ENCODE measurements at regions not wholly inside any gene's neighbourhood (a gene's known extent, or its start where the extent isn't known, plus 50 kb on each side); places are given as distances from the start of the nearest gene placed in this dataset.
"Not testable (repeated sequence)": the region's sequence is repeated elsewhere in the genome, so short reads cannot be mapped to it uniquely, and the experiment has no call there.

- DNase-seq; intact Hi-C loops (cut with DNase I, micrococcal nuclease); H3K9me3 Mint-ChIP-seq (ENCODE audit: low read depth); H3K27ac Mint-ChIP-seq; POLR2A ChIA-PET; H3K4me3 Mint-ChIP-seq; ATAC-seq; CTCF ChIA-PET; H3K4me1 Mint-ChIP-seq; H3K36me3 Mint-ChIP-seq (ENCODE audit: low read depth): not testable (repeated sequence)
- peaks cover 17% of the 10 kb centered on the region for H3K27me3 Mint-ChIP-seq
These were observed 108.7 kb upstream of the PRR23C start for GRCh38 chr3:139153434-139153833.

- Mint-ChIP-seq H3K27me3 (peaks cover 8% of the 10 kb centered on the region), H3K36me3 (ENCODE audit: low read depth) (no peaks in the 10 kb centered on the region), H3K4me1 (no peaks in the 10 kb centered on the region), H3K27ac (no peak overlapping the region), H3K9me3 (ENCODE audit: low read depth) (no peaks in the 10 kb centered on the region), H3K4me3 (no peak overlapping the region)
- ChIA-PET POLR2A (no interaction called here), CTCF (interaction anchor here (0.6 to 0.8 kb wide), 2 partner anchors 65 to 110 kb away, joined by 3 to 4 read pairs; no protein-coding TSS in a partner anchor)
- intact Hi-C loops (cut with DNase I, micrococcal nuclease), result no loop called here
- ATAC-seq, result no peak
- no peak for DNase-seq
These were observed 112.7 kb upstream of the PRR23C start for GRCh38 chr3:139157161-139157932.

- ChIA-PET CTCF (no interaction called here), POLR2A (no interaction called here)
- no peaks in the 10 kb centered on the region for H3K4me1 Mint-ChIP-seq
- no peak overlapping the region for H3K27ac Mint-ChIP-seq
- H3K9me3 Mint-ChIP-seq (ENCODE audit: low read depth), result no peaks in the 10 kb centered on the region
- no peak for DNase-seq
- ATAC-seq, result no peak
- peaks cover 8% of the 10 kb centered on the region for H3K27me3 Mint-ChIP-seq
- intact Hi-C loops (cut with DNase I, micrococcal nuclease), result no loop called here
- no peaks in the 10 kb centered on the region for H3K36me3 Mint-ChIP-seq (ENCODE audit: low read depth)
- H3K4me3 Mint-ChIP-seq, result no peak overlapping the region
These were observed 114.7 kb upstream of the PRR23C start for GRCh38 chr3:139159356-139159755.

GRCh38 chr3:139173372-139174108, 128.8 kb upstream of the PRR23C start:
- peaks cover 3% of the 10 kb centered on the region for H3K9me3 Mint-ChIP-seq (ENCODE audit: low read depth)
- DNase-seq (no peak), ATAC-seq (peak; percentile 44)
- POLR2A ChIA-PET, result no interaction called here
- intact Hi-C loops (cut with DNase I, micrococcal nuclease), result no loop called here
- H3K27ac Mint-ChIP-seq, result no peak overlapping the region
- CTCF ChIA-PET, result interaction anchor here (1.0 kb wide), 1 partner anchor 155 kb away, joined by 4 read pairs; no protein-coding TSS in a partner anchor
- no peaks in the 10 kb centered on the region for H3K36me3 Mint-ChIP-seq (ENCODE audit: low read depth)
- peaks cover 8% of the 10 kb centered on the region for H3K4me1 Mint-ChIP-seq
- no peak overlapping the region for H3K4me3 Mint-ChIP-seq
- H3K27me3 Mint-ChIP-seq, result peaks cover 14% of the 10 kb centered on the region

GRCh38 chr3:139180489-139180888, 135.8 kb upstream of the PRR23C start:
- ATAC-seq (no peak), DNase-seq (no peak)
- H3K9me3 Mint-ChIP-seq (ENCODE audit: low read depth), result peaks cover 13% of the 10 kb centered on the region

GRCh38 chr3:139182143-139182542, 137.5 kb upstream of the PRR23C start:
- H3K27me3 Mint-ChIP-seq, result peaks cover 7% of the 10 kb centered on the region
- no peaks in the 10 kb centered on the region for H3K36me3 Mint-ChIP-seq (ENCODE audit: low read depth)
- no peak for DNase-seq
- peaks cover 13% of the 10 kb centered on the region for H3K9me3 Mint-ChIP-seq (ENCODE audit: low read depth)
- ChIA-PET POLR2A (no interaction called here), CTCF (no interaction called here)
- no peaks in the 10 kb centered on the region for H3K4me1 Mint-ChIP-seq
- no peak overlapping the region for H3K27ac Mint-ChIP-seq
- intact Hi-C loops (cut with DNase I, micrococcal nuclease), result no loop called here
- H3K4me3 Mint-ChIP-seq, result no peak overlapping the region
- ATAC-seq, result no peak

More at GRCh38 chr3:139180489-139180888, 135.8 kb upstream of the PRR23C start:
- ChIA-PET POLR2A (no interaction called here), CTCF (no interaction called here)
- H3K4me1 Mint-ChIP-seq, result no peaks in the 10 kb centered on the region
- H3K36me3 Mint-ChIP-seq (ENCODE audit: low read depth), result no peaks in the 10 kb centered on the region
- H3K27ac Mint-ChIP-seq, result no peak overlapping the region
- H3K4me3 Mint-ChIP-seq, result no peak overlapping the region
- peaks cover 11% of the 10 kb centered on the region for H3K27me3 Mint-ChIP-seq
- intact Hi-C loops (cut with DNase I, micrococcal nuclease), result no loop called here

- peaks cover 7% of the 10 kb centered on the region for H3K27me3 Mint-ChIP-seq
- no peak overlapping the region for H3K27ac Mint-ChIP-seq
- no peak overlapping the region for H3K4me3 Mint-ChIP-seq
- peaks cover 13% of the 10 kb centered on the region for H3K9me3 Mint-ChIP-seq (ENCODE audit: low read depth)
- intact Hi-C loops (cut with DNase I, micrococcal nuclease), result no loop called here
- POLR2A ChIA-PET, result no interaction called here
- H3K4me1 Mint-ChIP-seq, result no peaks in the 10 kb centered on the region
- CTCF ChIA-PET, result no interaction called here
- no peaks in the 10 kb centered on the region for H3K36me3 Mint-ChIP-seq (ENCODE audit: low read depth)
- no peak for DNase-seq
- no peak for ATAC-seq
These were observed 137.9 kb upstream of the PRR23C start for GRCh38 chr3:139182598-139182997.

GRCh38 chr3:139185527-139185926, 140.8 kb upstream of the PRR23C start:
- intact Hi-C loops (cut with DNase I, micrococcal nuclease), result no loop called here
- no peaks in the 10 kb centered on the region for H3K4me1 Mint-ChIP-seq
- H3K27ac Mint-ChIP-seq, result no peak overlapping the region
- CTCF ChIA-PET, result no interaction called here
- peaks cover 7% of the 10 kb centered on the region for H3K27me3 Mint-ChIP-seq
- DNase-seq (no peak), ATAC-seq (no peak)
- POLR2A ChIA-PET, result no interaction called here
- H3K4me3 Mint-ChIP-seq, result no peak overlapping the region
- peaks cover 8% of the 10 kb centered on the region for H3K9me3 Mint-ChIP-seq (ENCODE audit: low read depth)
- H3K36me3 Mint-ChIP-seq (ENCODE audit: low read depth), result no peaks in the 10 kb centered on the region

- Mint-ChIP-seq H3K27me3 (peaks cover 7% of the 10 kb centered on the region), H3K4me1 (no peaks in the 10 kb centered on the region), H3K36me3 (ENCODE audit: low read depth) (no peaks in the 10 kb centered on the region), H3K9me3 (ENCODE audit: low read depth) (no peaks in the 10 kb centered on the region), H3K27ac (no peak overlapping the region), H3K4me3 (no peak overlapping the region)
- CTCF ChIA-PET, result no interaction called here
- ATAC-seq (no peak), DNase-seq (no peak)
- intact Hi-C loops (cut with DNase I, micrococcal nuclease), result no loop called here
- POLR2A ChIA-PET, result no interaction called here
These were observed 142.5 kb upstream of the PRR23C start for GRCh38 chr3:139187154-139187553.

- Mint-ChIP-seq H3K9me3 (ENCODE audit: low read depth) (no peaks in the 10 kb centered on the region), H3K36me3 (ENCODE audit: low read depth) (no peaks in the 10 kb centered on the region), H3K27ac (no peak overlapping the region), H3K4me3 (no peak overlapping the region), H3K4me1 (no peaks in the 10 kb centered on the region), H3K27me3 (peaks cover 7% of the 10 kb centered on the region)
- intact Hi-C loops (cut with DNase I, micrococcal nuclease), result no loop called here
- ChIA-PET POLR2A (no interaction called here), CTCF (no interaction called here)
- ATAC-seq, result no peak
- DNase-seq, result no peak
These were observed 143.0 kb upstream of the PRR23C start for GRCh38 chr3:139187648-139188047.

- no peaks in the 10 kb centered on the region for H3K4me1 Mint-ChIP-seq
- POLR2A ChIA-PET, result no interaction called here
- intact Hi-C loops (cut with DNase I, micrococcal nuclease), result no loop called here
- CTCF ChIA-PET, result no interaction called here
- H3K4me3 Mint-ChIP-seq, result no peak overlapping the region
- H3K36me3 Mint-ChIP-seq (ENCODE audit: low read depth), result no peaks in the 10 kb centered on the region
- DNase-seq, result no peak
- H3K27me3 Mint-ChIP-seq, result no peaks in the 10 kb centered on the region
- no peak overlapping the region for H3K27ac Mint-ChIP-seq
- ATAC-seq, result no peak
- peaks cover 2% of the 10 kb centered on the region for H3K9me3 Mint-ChIP-seq (ENCODE audit: low read depth)
These were observed 145.3 kb upstream of the PRR23C start for GRCh38 chr3:139189943-139190342.

- H3K27me3 Mint-ChIP-seq; ATAC-seq; H3K4me3 Mint-ChIP-seq; intact Hi-C loops (cut with DNase I, micrococcal nuclease); H3K9me3 Mint-ChIP-seq (ENCODE audit: low read depth); CTCF ChIA-PET; H3K27ac Mint-ChIP-seq; H3K4me1 Mint-ChIP-seq; POLR2A ChIA-PET; H3K36me3 Mint-ChIP-seq (ENCODE audit: low read depth); DNase-seq: not testable (repeated sequence)
These were observed 149.4 kb upstream of the MRPS22 start for GRCh38 chr3:139194421-139194820.
